ENCODE measurements at regions not wholly inside any gene's neighbourhood (a gene's known extent, or its start where the extent isn't known, plus 50 kb on each side); places are given as distances from the start of the nearest gene placed in this dataset.

GRCh38 chr4:129344058-129344457 is 248.1 kb downstream of the C4orf33 start:
- H3K4me3 ChIP-seq, result no peak overlapping the region
- TF ChIP-seq CTCF (IDR thresholded peaks at IDR 0.05; ENCODE audit: poor library complexity) (peak; percentile 88), EZH2phosphoT487 (IDR thresholded peaks at IDR 0.05; ENCODE audit: low read depth, severe bottlenecking, unreplicated experiment) (no peak)
- no peak overlapping the region for H3K27ac ChIP-seq

GRCh38 chr4:129345609-129346008 is 249.7 kb downstream of the C4orf33 start:
- Histone ChIP-seq H3K4me3 (no peak overlapping the region), H3K79me2 (no peaks in the 10 kb centered on the region), H2AFZ (no peak overlapping the region), H3K36me3 (replicated peaks; ENCODE audit: insufficient read depth, low read depth) (no peaks in the 10 kb centered on the region), H3K27ac (no peak overlapping the region), H3K9me2 (replicated peaks; ENCODE audit: insufficient read depth) (no peaks in the 10 kb centered on the region), H3K4me2 (no peak overlapping the region), H3K4me1 (ENCODE audit: insufficient read depth) (peaks cover 2% of the 10 kb centered on the region), H3K27me3 (no peaks in the 10 kb centered on the region), H4K20me1 (ENCODE audit: insufficient read depth, poor library complexity, severe bottlenecking) (no peaks in the 10 kb centered on the region), H3K9me3 (ENCODE audit: low read depth) (no peaks in the 10 kb centered on the region)
- 91% methylated on average over 4 of the region's 4 CpGs for WGBS (ENCODE audit: low lambda C conversion rate, missing lambda C conversion rate)
- TF ChIP-seq CTCF (IDR thresholded peaks at IDR 0.05; ENCODE audit: poor library complexity) (no peak), EZH2 (IDR thresholded peaks at IDR 0.05; ENCODE audit: borderline replicate concordance) (no peak), EZH2phosphoT487 (IDR thresholded peaks at IDR 0.05; ENCODE audit: low read depth, severe bottlenecking, unreplicated experiment) (no peak)
- DNase-seq (ENCODE audit: low spot score), result no peak

More at GRCh38 chr4:129344058-129344457, 248.1 kb downstream of the C4orf33 start:
- no peaks in the 10 kb centered on the region for H3K79me2 ChIP-seq
- H3K36me3 ChIP-seq (replicated peaks; ENCODE audit: insufficient read depth, low read depth), result no peaks in the 10 kb centered on the region
- WGBS (ENCODE audit: low lambda C conversion rate, missing lambda C conversion rate), result 33% methylated on average over 11 of the region's 11 CpGs
- H3K4me2 ChIP-seq, result peak overlapping the region; percentile 26
- H3K9me2 ChIP-seq (replicated peaks; ENCODE audit: insufficient read depth), result no peaks in the 10 kb centered on the region
- H3K9me3 ChIP-seq (ENCODE audit: low read depth), result no peaks in the 10 kb centered on the region
- DNase-seq (ENCODE audit: low spot score), result peak; percentile 61
- no peak overlapping the region for H2AFZ ChIP-seq
- no peaks in the 10 kb centered on the region for H3K27me3 ChIP-seq
- H3K4me1 ChIP-seq (ENCODE audit: insufficient read depth), result peaks cover 2% of the 10 kb centered on the region
- no peaks in the 10 kb centered on the region for H4K20me1 ChIP-seq (ENCODE audit: insufficient read depth, poor library complexity, severe bottlenecking)

DNA sequence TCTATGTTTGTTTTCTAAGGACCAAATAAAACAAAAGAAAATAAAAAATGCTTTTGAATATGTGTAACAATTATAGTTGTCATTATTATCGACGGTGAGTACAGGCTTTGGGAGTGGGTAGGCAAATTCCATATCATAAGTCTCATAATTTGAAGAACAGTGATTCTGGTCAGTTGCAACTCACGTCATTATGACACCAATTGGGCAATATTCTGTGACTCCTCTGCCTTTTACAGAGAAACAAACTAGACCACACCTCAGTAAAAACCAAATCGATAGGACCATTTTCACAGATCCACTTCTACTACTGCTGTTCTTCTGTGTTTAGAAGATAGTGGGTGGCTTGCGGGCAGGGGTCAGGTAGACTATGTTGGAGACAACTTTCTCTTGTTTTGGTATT is 250.1 kb downstream of the C4orf33 start:
- Histone ChIP-seq H3K4me1 (ENCODE audit: insufficient read depth) (peaks cover 2% of the 10 kb centered on the region), H3K36me3 (replicated peaks; ENCODE audit: insufficient read depth, low read depth) (no peaks in the 10 kb centered on the region), H3K4me3 (no peak overlapping the region), H3K9me2 (replicated peaks; ENCODE audit: insufficient read depth) (no peaks in the 10 kb centered on the region), H3K27ac (no peak overlapping the region), H3K4me2 (no peak overlapping the region), H3K79me2 (no peaks in the 10 kb centered on the region), H4K20me1 (ENCODE audit: insufficient read depth, poor library complexity, severe bottlenecking) (no peaks in the 10 kb centered on the region), H2AFZ (no peak overlapping the region), H3K27me3 (no peaks in the 10 kb centered on the region), H3K9me3 (ENCODE audit: low read depth) (no peaks in the 10 kb centered on the region)
- no peak for DNase-seq (ENCODE audit: low spot score)
- WGBS (ENCODE audit: low lambda C conversion rate, missing lambda C conversion rate), result 78% methylated on average over 5 of the region's 5 CpGs
- no peak for TF ChIP-seq EZH2 (IDR thresholded peaks at IDR 0.05; ENCODE audit: borderline replicate concordance)

GRCh38 chr4:129346734-129347133 is 250.8 kb downstream of the C4orf33 start:
- no peaks in the 10 kb centered on the region for H4K20me1 ChIP-seq (ENCODE audit: insufficient read depth, poor library complexity, severe bottlenecking)
- TF ChIP-seq CTCF (IDR thresholded peaks at IDR 0.05; ENCODE audit: poor library complexity) (no peak), EZH2phosphoT487 (IDR thresholded peaks at IDR 0.05; ENCODE audit: low read depth, severe bottlenecking, unreplicated experiment) (no peak), EZH2 (IDR thresholded peaks at IDR 0.05; ENCODE audit: borderline replicate concordance) (no peak)
- H3K4me1 ChIP-seq (ENCODE audit: insufficient read depth), result peaks cover 2% of the 10 kb centered on the region
- H3K79me2 ChIP-seq, result no peaks in the 10 kb centered on the region
- no peaks in the 10 kb centered on the region for H3K36me3 ChIP-seq (replicated peaks; ENCODE audit: insufficient read depth, low read depth)
- no peak for DNase-seq (ENCODE audit: low spot score)
- H3K27ac ChIP-seq, result no peak overlapping the region
- no peak overlapping the region for H3K4me3 ChIP-seq
- no peak overlapping the region for H3K4me2 ChIP-seq
- H3K9me2 ChIP-seq (replicated peaks; ENCODE audit: insufficient read depth), result no peaks in the 10 kb centered on the region
- H3K9me3 ChIP-seq (ENCODE audit: low read depth), result no peaks in the 10 kb centered on the region
- H3K27me3 ChIP-seq, result no peaks in the 10 kb centered on the region
- 66% methylated on average over 3 of the region's 3 CpGs for WGBS (ENCODE audit: low lambda C conversion rate, missing lambda C conversion rate)
- H2AFZ ChIP-seq, result no peak overlapping the region

Measured in hepatocyte (in vitro differentiated cells).